ENCODE measurements at regions not wholly inside any gene's neighbourhood (a gene's known extent, or its start where the extent isn't known, plus 50 kb on each side); places are given as distances from the start of the nearest gene placed in this dataset.

- Mint-ChIP-seq H3K4me3 (ENCODE audit: low read depth) (no peak overlapping the region), H3K4me1 (ENCODE audit: low read depth) (peaks cover 17% of the 10 kb centered on the region), H3K27ac (no peak overlapping the region), H3K36me3 (ENCODE audit: insufficient read depth) (no peaks in the 10 kb centered on the region), H3K9me3 (ENCODE audit: low read depth) (no peaks in the 10 kb centered on the region), H3K27me3 (peaks cover 3% of the 10 kb centered on the region)
- no peak for DNase-seq (ENCODE audit: low spot score, unreplicated experiment)
- TF ChIP-seq, protein P1, sequence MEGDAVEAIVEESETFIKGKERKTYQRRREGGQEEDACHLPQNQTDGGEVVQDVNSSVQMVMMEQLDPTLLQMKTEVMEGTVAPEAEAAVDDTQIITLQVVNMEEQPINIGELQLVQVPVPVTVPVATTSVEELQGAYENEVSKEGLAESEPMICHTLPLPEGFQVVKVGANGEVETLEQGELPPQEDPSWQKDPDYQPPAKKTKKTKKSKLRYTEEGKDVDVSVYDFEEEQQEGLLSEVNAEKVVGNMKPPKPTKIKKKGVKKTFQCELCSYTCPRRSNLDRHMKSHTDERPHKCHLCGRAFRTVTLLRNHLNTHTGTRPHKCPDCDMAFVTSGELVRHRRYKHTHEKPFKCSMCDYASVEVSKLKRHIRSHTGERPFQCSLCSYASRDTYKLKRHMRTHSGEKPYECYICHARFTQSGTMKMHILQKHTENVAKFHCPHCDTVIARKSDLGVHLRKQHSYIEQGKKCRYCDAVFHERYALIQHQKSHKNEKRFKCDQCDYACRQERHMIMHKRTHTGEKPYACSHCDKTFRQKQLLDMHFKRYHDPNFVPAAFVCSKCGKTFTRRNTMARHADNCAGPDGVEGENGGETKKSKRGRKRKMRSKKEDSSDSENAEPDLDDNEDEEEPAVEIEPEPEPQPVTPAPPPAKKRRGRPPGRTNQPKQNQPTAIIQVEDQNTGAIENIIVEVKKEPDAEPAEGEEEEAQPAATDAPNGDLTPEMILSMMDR (IDR thresholded peaks at IDR 0.05; ENCODE audit: unreplicated experiment), result no peak
Observed at GRCh38 chr12:69008520-69008919, 75.5 kb upstream of the CPM start.

- H3K36me3 Mint-ChIP-seq (ENCODE audit: insufficient read depth), result no peaks in the 10 kb centered on the region
- no peak overlapping the region for H3K27ac Mint-ChIP-seq
- DNase-seq (ENCODE audit: low spot score, unreplicated experiment), result no peak
- TF ChIP-seq, protein P1 (IDR thresholded peaks at IDR 0.05; ENCODE audit: unreplicated experiment), result no peak
- no peak overlapping the region for H3K4me3 Mint-ChIP-seq (ENCODE audit: low read depth)
- no peaks in the 10 kb centered on the region for H3K27me3 Mint-ChIP-seq
- no peaks in the 10 kb centered on the region for H3K9me3 Mint-ChIP-seq (ENCODE audit: low read depth)
- H3K4me1 Mint-ChIP-seq (ENCODE audit: low read depth), result peaks cover 4% of the 10 kb centered on the region
Observed at GRCh38 chr12:69014047-69014446, 81.1 kb upstream of the CPM start.

- Mint-ChIP-seq H3K36me3 (ENCODE audit: insufficient read depth) (no peaks in the 10 kb centered on the region), H3K9me3 (ENCODE audit: low read depth) (no peaks in the 10 kb centered on the region), H3K27me3 (no peaks in the 10 kb centered on the region), H3K4me1 (ENCODE audit: low read depth) (peaks cover 4% of the 10 kb centered on the region), H3K27ac (no peak overlapping the region), H3K4me3 (ENCODE audit: low read depth) (no peak overlapping the region)
- TF ChIP-seq, protein P1 (IDR thresholded peaks at IDR 0.05; ENCODE audit: unreplicated experiment), result no peak
- no peak for DNase-seq (ENCODE audit: low spot score, unreplicated experiment)
Observed at GRCh38 chr12:69015017-69015416, 82.0 kb upstream of the CPM start.

DNA sequence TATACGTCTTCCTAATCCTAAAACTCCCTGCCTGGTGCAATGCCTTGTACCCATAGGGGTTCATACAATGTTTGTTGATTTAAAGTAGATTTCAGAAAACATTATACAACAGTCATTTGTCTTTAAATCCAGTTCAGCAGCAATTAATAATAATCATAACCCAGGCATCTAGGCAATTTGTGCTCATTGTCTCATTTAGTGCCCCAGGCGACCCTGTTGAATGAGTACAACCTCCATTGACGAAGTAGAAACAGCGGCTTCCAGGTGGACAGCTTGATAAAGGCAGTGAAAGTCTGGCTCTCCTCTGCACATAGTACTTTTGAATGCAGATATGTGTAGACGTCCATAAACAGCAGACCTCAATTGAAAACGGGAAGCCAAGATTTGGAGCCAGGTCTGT is 82.9 kb upstream of the CPM start:
- DNase-seq (ENCODE audit: low spot score, unreplicated experiment), result no peak
- H3K36me3 Mint-ChIP-seq (ENCODE audit: insufficient read depth), result no peaks in the 10 kb centered on the region
- peaks cover 4% of the 10 kb centered on the region for H3K9me3 Mint-ChIP-seq (ENCODE audit: low read depth)
- peaks cover 4% of the 10 kb centered on the region for H3K4me1 Mint-ChIP-seq (ENCODE audit: low read depth)
- no peaks in the 10 kb centered on the region for H3K27me3 Mint-ChIP-seq
- no peak overlapping the region for H3K4me3 Mint-ChIP-seq (ENCODE audit: low read depth)
- TF ChIP-seq, protein P1 (IDR thresholded peaks at IDR 0.05; ENCODE audit: unreplicated experiment), result no peak
- no peak overlapping the region for H3K27ac Mint-ChIP-seq

DNA sequence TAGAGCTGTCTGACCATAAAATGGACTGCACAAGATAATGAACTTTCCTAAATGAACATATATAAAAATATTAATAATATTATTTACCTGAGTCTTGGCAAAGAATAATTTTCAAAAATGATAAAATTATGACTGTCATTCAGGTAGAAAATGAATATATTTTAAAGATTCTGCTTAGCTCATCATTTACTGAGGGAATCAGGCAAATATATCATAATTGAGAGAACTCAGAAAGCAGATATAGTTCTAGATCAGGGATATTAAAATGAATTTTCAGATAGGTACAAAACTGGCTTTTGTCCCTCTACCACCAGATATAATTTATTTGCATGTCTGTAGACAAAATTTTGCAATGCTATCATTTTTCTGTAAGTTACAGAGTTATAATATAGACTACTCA is 86.1 kb upstream of the CPM start:
- TF ChIP-seq, protein P1 (IDR thresholded peaks at IDR 0.05; ENCODE audit: unreplicated experiment), result no peak
- Mint-ChIP-seq H3K4me3 (ENCODE audit: low read depth) (no peak overlapping the region), H3K4me1 (ENCODE audit: low read depth) (peaks cover 4% of the 10 kb centered on the region), H3K36me3 (ENCODE audit: insufficient read depth) (no peaks in the 10 kb centered on the region), H3K9me3 (ENCODE audit: low read depth) (peaks cover 4% of the 10 kb centered on the region), H3K27ac (no peak overlapping the region), H3K27me3 (no peaks in the 10 kb centered on the region)
- DNase-seq (ENCODE audit: low spot score, unreplicated experiment), result no peak
